ENCODE measurements at regions not wholly inside any gene's neighbourhood (a gene's known extent, or its start where the extent isn't known, plus 50 kb on each side); places are given as distances from the start of the nearest gene placed in this dataset.

DNA sequence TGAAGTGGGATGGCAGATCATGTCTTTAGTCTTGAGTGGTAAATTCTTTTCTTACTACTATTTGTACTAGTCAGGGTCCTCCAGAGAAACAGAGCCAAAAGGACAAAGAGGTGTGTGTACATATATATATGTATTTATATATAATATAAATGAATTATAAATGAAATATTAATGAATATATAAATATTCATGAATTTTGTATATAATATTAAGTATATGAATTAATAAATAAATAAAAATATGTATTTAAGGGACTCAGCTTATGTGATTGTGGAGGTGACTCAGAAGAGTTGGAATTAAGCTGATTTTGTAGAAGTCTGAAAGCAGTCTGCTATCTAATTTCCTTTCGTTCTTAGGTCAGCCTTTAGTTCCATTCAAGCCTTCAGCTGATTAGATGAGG lies 265.3 kb upstream of the MMS22L start:
- H2AFZ ChIP-seq (ENCODE audit: low read depth, low read length, poor library complexity, severe bottlenecking), result no peak overlapping the region
- H3K4me3 ChIP-seq (replicated peaks in 1 of 2; ENCODE audit: low read depth in 1 of 2, low read length in 2 of 2), result no peak overlapping the region
- no peaks in the 10 kb centered on the region for H4K20me1 ChIP-seq (ENCODE audit: insufficient read depth)
- no peaks in the 10 kb centered on the region for H3K9me3 ChIP-seq (ENCODE audit: control insufficient read depth in 1 of 2, insufficient read depth in 1 of 2, low read depth in 1 of 2, low read length in 2 of 2)
- RAD21 ChIA-PET (ENCODE audit: low non-redundant PET in 1 of 2, low total read pairs in 2 of 2, uncharacterized antibody in 2 of 2, unreplicated experiment in 2 of 2), result no interaction called here
- POLR2A ChIA-PET, result no interaction called here
- H3K9ac ChIP-seq (ENCODE audit: low read length), result no peak overlapping the region
- H3K79me2 ChIP-seq (ENCODE audit: insufficient read depth, low read length), result no peaks in the 10 kb centered on the region
- intact Hi-C loops (cut with micrococcal nuclease), result no loop called here
- CTCF ChIA-PET, result no interaction called here
- H3K9me2 ChIP-seq (ENCODE audit: insufficient read depth), result no peaks in the 10 kb centered on the region
- TF ChIP-seq, protein P1, sequence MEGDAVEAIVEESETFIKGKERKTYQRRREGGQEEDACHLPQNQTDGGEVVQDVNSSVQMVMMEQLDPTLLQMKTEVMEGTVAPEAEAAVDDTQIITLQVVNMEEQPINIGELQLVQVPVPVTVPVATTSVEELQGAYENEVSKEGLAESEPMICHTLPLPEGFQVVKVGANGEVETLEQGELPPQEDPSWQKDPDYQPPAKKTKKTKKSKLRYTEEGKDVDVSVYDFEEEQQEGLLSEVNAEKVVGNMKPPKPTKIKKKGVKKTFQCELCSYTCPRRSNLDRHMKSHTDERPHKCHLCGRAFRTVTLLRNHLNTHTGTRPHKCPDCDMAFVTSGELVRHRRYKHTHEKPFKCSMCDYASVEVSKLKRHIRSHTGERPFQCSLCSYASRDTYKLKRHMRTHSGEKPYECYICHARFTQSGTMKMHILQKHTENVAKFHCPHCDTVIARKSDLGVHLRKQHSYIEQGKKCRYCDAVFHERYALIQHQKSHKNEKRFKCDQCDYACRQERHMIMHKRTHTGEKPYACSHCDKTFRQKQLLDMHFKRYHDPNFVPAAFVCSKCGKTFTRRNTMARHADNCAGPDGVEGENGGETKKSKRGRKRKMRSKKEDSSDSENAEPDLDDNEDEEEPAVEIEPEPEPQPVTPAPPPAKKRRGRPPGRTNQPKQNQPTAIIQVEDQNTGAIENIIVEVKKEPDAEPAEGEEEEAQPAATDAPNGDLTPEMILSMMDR (IDR thresholded peaks at IDR 0.05 in 2 of 3, conservative IDR thresholded peaks at IDR 0.05 in 1 of 3; ENCODE audit: borderline replicate concordance in 1 of 3, insufficient read depth in 1 of 3, low read depth in 2 of 3, low read length in 2 of 3), result no peak
- TF ChIP-seq EZH2phosphoT487 (IDR thresholded peaks at IDR 0.05; ENCODE audit: borderline replicate concordance) (no peak), ZNF274 (IDR thresholded peaks at IDR 0.05; ENCODE audit: low read depth, low read length) (no peak), EGR1 (IDR thresholded peaks at IDR 0.05; ENCODE audit: low read depth) (no peak), ELF1 (IDR thresholded peaks at IDR 0.05; ENCODE audit: borderline replicate concordance, low read depth) (no peak), CBX3 (IDR thresholded peaks at IDR 0.05; ENCODE audit: low read depth) (no peak), POLR2A (IDR thresholded peaks at IDR 0.05; ENCODE audit: borderline replicate concordance, extremely low read depth, insufficient read depth, insufficient read length) (no peak), SP1 (IDR thresholded peaks at IDR 0.05; ENCODE audit: low read depth) (no peak), ZBTB33 (IDR thresholded peaks at IDR 0.05; ENCODE audit: extremely low read depth, insufficient replicate concordance, low read length) (no peak), REST (IDR thresholded peaks at IDR 0.05; ENCODE audit: low read depth) (no peak), FOSL1 (IDR thresholded peaks at IDR 0.05; ENCODE audit: low read depth) (no peak), SRF (IDR thresholded peaks at IDR 0.05; ENCODE audit: low read depth) (no peak), CEBPB (IDR thresholded peaks at IDR 0.05; ENCODE audit: low read depth) (no peak), RAD21 (IDR thresholded peaks at IDR 0.05; ENCODE audit: low read depth) (no peak), JUND (IDR thresholded peaks at IDR 0.05) (no peak), SIN3A (IDR thresholded peaks at IDR 0.05; ENCODE audit: low read depth) (no peak), YY1 (IDR thresholded peaks at IDR 0.05; ENCODE audit: extremely low read depth, insufficient replicate concordance, low read depth, low read length) (no peak)
- TF ChIP-seq, protein P2, sequence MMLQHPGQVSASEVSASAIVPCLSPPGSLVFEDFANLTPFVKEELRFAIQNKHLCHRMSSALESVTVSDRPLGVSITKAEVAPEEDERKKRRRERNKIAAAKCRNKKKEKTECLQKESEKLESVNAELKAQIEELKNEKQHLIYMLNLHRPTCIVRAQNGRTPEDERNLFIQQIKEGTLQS (IDR thresholded peaks at IDR 0.05), result no peak
- no peak for DNase-seq (ENCODE audit: low read depth, low spot score)
- no peaks in the 10 kb centered on the region for H3K36me3 ChIP-seq (ENCODE audit: control insufficient read depth in 1 of 2, insufficient read depth in 2 of 2, low read length in 2 of 2)
- H3K4me1 ChIP-seq (ENCODE audit: control insufficient read depth in 1 of 2, insufficient read depth in 2 of 2, low read length in 2 of 2), result no peaks in the 10 kb centered on the region
- H3K27ac ChIP-seq (ENCODE audit: low read depth, low read length), result no peak overlapping the region
- no peak for ATAC-seq
- H3K4me2 ChIP-seq (ENCODE audit: low read length), result no peak overlapping the region
- no TSS peak for BruUV-seq (replicated peaks)
- no peaks in the 10 kb centered on the region for H3K27me3 ChIP-seq (ENCODE audit: insufficient read depth, low read length)

Measured in HCT116 (cell line).